GM12878 (cell line): ENCODE measurements at regions not wholly inside any gene's neighbourhood (a gene's known extent, or its start where the extent isn't known, plus 50 kb on each side); places are given as distances from the start of the nearest gene placed in this dataset.

ENCODE experiments used
- ATAC-seq: fragments of 200-7000 bp; cut with Tn5 transposase; 3 replicates; pipeline ENCODE4 v1.9.1; 2020; ENCODE audit warnings: mild to moderate bottlenecking, moderate library complexity
- BruUV-seq: library from RNA; stranded (reverse); fragments of 400-500 nt; replicated peaks from 2 replicates; lab custom pipeline; 2021; lab: Mats Ljungman, UMichigan
- CTCF ChIA-PET: fragments of 300-600 bp; sonication (Branson Sonifier 250); formaldehyde crosslinking; extraction: SDS; loops from one replicate; lab custom pipeline; 2021; ENCODE audit warnings: inconsistent platforms; lab: Yijun Ruan, JAX
- POLR2A ChIA-PET: fragments of 350-600 bp; formaldehyde crosslinking; extraction: SDS; loops from one replicate; lab custom pipeline; 2021; ENCODE audit warnings: inconsistent platforms; lab: Charles Lee
- RAD21 ChIA-PET: fragments of 300-600 bp; sonication (Branson Sonifier 250); formaldehyde crosslinking; loops from one replicate; lab custom pipeline; 2023; ENCODE audit warnings: antibody characterized with exemption; ENCODE audit not compliant: unreplicated experiment; lab: Charles Lee
- SMC1A ChIA-PET: fragments of 300-600 bp; sonication (Branson Sonifier 250); formaldehyde crosslinking; loops from one replicate; lab custom pipeline; 2023; ENCODE audit not compliant: unreplicated experiment, uncharacterized antibody; lab: Charles Lee
- DNase-seq: peaks from one replicate; pipeline ENCODE4 v3.0.0-alpha.2; 2011; ENCODE audit warnings: low read depth, low spot score
- FAIRE-seq: peaks from 3 replicates; lab custom pipeline; 2011; peaks lifted over from hg19 to GRCh38; lab: Jason Lieb, UNC
- H2AFZ ChIP-seq: 2 replicates; pipeline ENCODE4 v1.6.0; 2011; ENCODE audit warnings: low read depth, low read length, control low read depth; ENCODE audit not compliant: control insufficient read depth
- H3K27ac ChIP-seq: 2 replicates; pipeline ENCODE4 v1.5.1; 2011; ENCODE audit warnings: control low read depth; ENCODE audit not compliant: control insufficient read depth, insufficient read depth
- H3K27me3 ChIP-seq, 2 experiments: replicated peaks in 1 of 2; 2 replicates each; pipeline versions ENCODE4 v1.6.0 to v1.6.1; 2011; ENCODE audit warnings: low read length in 1 of 2; ENCODE audit not compliant: control insufficient read depth in 2 of 2, insufficient read depth in 2 of 2
- H3K36me3 ChIP-seq, 2 experiments: 2 replicates each; pipeline ENCODE4 v1.5.1; 2011; ENCODE audit warnings: low read length in 1 of 2; ENCODE audit not compliant: control insufficient read depth in 2 of 2, insufficient read depth in 2 of 2
- H3K4me1 ChIP-seq: 2 replicates; pipeline ENCODE4 v1.6.1; 2011; ENCODE audit warnings: mild to moderate bottlenecking, low read length, moderate library complexity, mixed read lengths; ENCODE audit not compliant: control insufficient read depth, insufficient read depth
- H3K4me2 ChIP-seq: 2 replicates; pipeline ENCODE4 v1.6.0; 2011; ENCODE audit warnings: control low read depth; ENCODE audit not compliant: control insufficient read depth, insufficient read depth
- H3K4me3 ChIP-seq: fragments of 200-600 bp; sonication (generic); 2 replicates; pipeline ENCODE4 v1.5.1; 2016
- H3K79me2 ChIP-seq: 2 replicates; pipeline ENCODE4 v1.6.0; 2011; ENCODE audit warnings: low read length; ENCODE audit not compliant: control insufficient read depth, insufficient read depth
- H3K9ac ChIP-seq: 2 replicates; pipeline ENCODE4 v1.8.0; 2011; ENCODE audit warnings: low read length, control low read depth, mixed read lengths; ENCODE audit not compliant: control insufficient read depth, insufficient read depth
- H3K9me3 ChIP-seq: replicated peaks from 3 replicates; pipeline ENCODE4 v1.5.1; 2011; ENCODE audit warnings: mild to moderate bottlenecking, low read length; ENCODE audit not compliant: control insufficient read depth, insufficient read depth
- H4K20me1 ChIP-seq: 2 replicates; pipeline ENCODE4 v1.6.0; 2011; ENCODE audit not compliant: control insufficient read depth, insufficient read depth
- BACH1 ChIP-seq: fragments of 450-650 bp; IDR thresholded peaks from 2 replicates; pipeline ENCODE4 v1.6.1; 2017; ENCODE audit warnings: mild to moderate bottlenecking, borderline replicate concordance
- CBX3 ChIP-seq: fragments of 200-600 bp; sonication (generic); IDR thresholded peaks from 2 replicates; pipeline ENCODE4 v1.6.1; 2016; ENCODE audit warnings: low read depth, borderline replicate concordance
- CEBPZ ChIP-seq: fragments of 150-350 bp; IDR thresholded peaks from 2 replicates; pipeline ENCODE4 v1.6.1; 2016; ENCODE audit warnings: low read depth, low read length
- IRF5 ChIP-seq: fragments of 450-650 bp; IDR thresholded peaks from 2 replicates; pipeline ENCODE4 v1.6.1; 2017; ENCODE audit warnings: borderline replicate concordance
- MTA2 ChIP-seq: fragments of 450-650 bp; IDR thresholded peaks from 2 replicates; pipeline ENCODE4 v1.6.1; 2016; ENCODE audit warnings: low read depth, mild to moderate bottlenecking, moderate library complexity
- MYB ChIP-seq: fragments of 150-350 bp; IDR thresholded peaks from 2 replicates; pipeline ENCODE4 v1.6.1; 2014; ENCODE audit warnings: mild to moderate bottlenecking, low read depth, low read length, borderline replicate concordance
- NFIC ChIP-seq: IDR thresholded peaks from 2 replicates; pipeline ENCODE4 v1.6.1; 2012; ENCODE audit warnings: low read depth, mild to moderate bottlenecking, inconsistent platforms, low read length, moderate library complexity
- SMARCA5 ChIP-seq: fragments of 450-650 bp; IDR thresholded peaks from 2 replicates; pipeline ENCODE4 v1.6.1; 2017; ENCODE audit warnings: mild to moderate bottlenecking
- TCF7 ChIP-seq: IDR thresholded peaks from 2 replicates; pipeline ENCODE4 v1.6.1; 2014; ENCODE audit warnings: antibody characterized with exemption, borderline replicate concordance
- ZBTB33 ChIP-seq: fragments of 450-650 bp; IDR thresholded peaks from 2 replicates; pipeline ENCODE4 v1.6.1; 2017; ENCODE audit warnings: mild to moderate bottlenecking
- ZBTB40 ChIP-seq: fragments of 450-650 bp; IDR thresholded peaks from 2 replicates; pipeline ENCODE4 v1.6.1; 2016; ENCODE audit warnings: mild to moderate bottlenecking, moderate library complexity, borderline replicate concordance
- WGBS: methylation state at CpG from one replicate; pipeline ENCODE4 v1.1.6; 2016; ENCODE audit warnings: low lambda C conversion rate; ENCODE audit not compliant: insufficient replicate concordance, insufficient coverage; ENCODE audit errors: missing lambda C conversion rate; 5-methylcytosine and 5-hydroxymethylcytosine counted together
- in situ Hi-C: fragments of 300-500 bp; cut with MboI; formaldehyde crosslinking; loops from 9 replicates; pipeline ENCODE4 v1.14.3; 2018; ENCODE audit warnings: mixed read lengths
- intact Hi-C: fragments of 100-400 bp; cut with micrococcal nuclease; formaldehyde crosslinking; loops from one replicate; pipeline ENCODE4 v1.14.2; 2022; ENCODE audit not compliant: unreplicated experiment

GRCh38 chr5:27532305-27532704, 493.9 kb upstream of the CDH9 start:
- Histone ChIP-seq H3K9ac (no peak overlapping the region), H4K20me1 (no peaks in the 10 kb centered on the region), H3K27me3 (no peaks in the 10 kb centered on the region), H3K79me2 (no peaks in the 10 kb centered on the region), H3K27ac (no peak overlapping the region), H3K4me1 (no peaks in the 10 kb centered on the region), H3K4me2 (no peak overlapping the region), H3K36me3 (no peaks in the 10 kb centered on the region), H3K4me3 (no peak overlapping the region), H3K9me3 (no peaks in the 10 kb centered on the region), H2AFZ (no peak overlapping the region)
- POLR2A ChIA-PET = no interaction called here
- CTCF ChIA-PET = no interaction called here
- DNase-seq (no peak), FAIRE-seq (no peak), ATAC-seq (no peak)
- no TSS peak for BruUV-seq
- RAD21 ChIA-PET = no interaction called here
- SMC1A ChIA-PET = no interaction called here
- intact Hi-C loops = no loop called here
- 0% methylated on average over 1 of the region's 1 CpG for WGBS
- in situ Hi-C loops = no loop called here
- TF ChIP-seq MYB = no peak
- TF ChIP-seq IRF5 = no peak
- TF ChIP-seq SMARCA5 = no peak
- no peak for TF ChIP-seq ZBTB40
- no peak for TF ChIP-seq CEBPZ
- TF ChIP-seq BACH1 = no peak
- no peak for TF ChIP-seq ZBTB33
- no peak for TF ChIP-seq TCF7
- no peak for TF ChIP-seq MTA2
- TF ChIP-seq NFIC = no peak
- TF ChIP-seq CBX3 = no peak
